A673 (cell line): ENCODE measurements at regions not wholly inside any gene's neighbourhood (a gene's known extent, or its start where the extent isn't known, plus 50 kb on each side); places are given as distances from the start of the nearest gene placed in this dataset.

Experiments used
- BruUV-seq: library from RNA; stranded (reverse); fragments of 400-500 nt; replicated peaks from 2 replicates; lab custom pipeline; 2021; lab: Mats Ljungman, UMichigan
- CTCF ChIA-PET: fragments of 300-600 bp; sonication (Branson Sonifier 250); formaldehyde crosslinking; loops from one replicate; lab custom pipeline; 2022; ENCODE audit warnings: antibody characterized with exemption; lab: Charles Lee
- POLR2A ChIA-PET: fragments of 300-600 bp; sonication (Branson Sonifier 250); formaldehyde crosslinking; loops from one replicate; lab custom pipeline; 2022; ENCODE audit warnings: antibody characterized with exemption; ENCODE audit not compliant: low non-redundant PET; lab: Charles Lee
- DNase-seq: peaks from one replicate; pipeline ENCODE4 v3.0.0-alpha.2; 2015; ENCODE audit warnings: low spot score
- H3K27ac ChIP-seq: fragments of 200-600 bp; sonication (generic); 2 replicates; pipeline ENCODE4 v1.5.1; 2016; ENCODE audit warnings: mixed run types, low read depth, mild to moderate bottlenecking, mixed read lengths, antibody characterized with exemption, low read length; ENCODE audit not compliant: poor library complexity, severe bottlenecking
- H3K27me3 ChIP-seq: fragments of 200-600 bp; sonication (generic); replicated peaks from 2 replicates; pipeline ENCODE4 v1.6.1; 2017; ENCODE audit warnings: mixed run types, low read depth, mild to moderate bottlenecking, mixed read lengths, antibody characterized with exemption, low read length; ENCODE audit not compliant: insufficient read depth, poor library complexity
- H3K36me3 ChIP-seq: fragments of 200-600 bp; sonication (generic); 2 replicates; pipeline ENCODE4 v1.6.1; 2016; ENCODE audit warnings: mixed run types, mild to moderate bottlenecking, mixed read lengths, antibody characterized with exemption, low read length; ENCODE audit not compliant: insufficient read depth, poor library complexity, severe bottlenecking
- H3K4me1 ChIP-seq: fragments of 200-600 bp; sonication (generic); 2 replicates; pipeline ENCODE4 v1.6.1; 2017; ENCODE audit warnings: mixed run types, mild to moderate bottlenecking, mixed read lengths, antibody characterized with exemption, low read length; ENCODE audit not compliant: insufficient read depth, poor library complexity, severe bottlenecking
- H3K4me3 ChIP-seq: fragments of 200-600 bp; sonication (generic); 2 replicates; pipeline ENCODE4 v1.5.1; 2016; ENCODE audit warnings: low read depth, mixed run types, mild to moderate bottlenecking, mixed read lengths, low read length; ENCODE audit not compliant: poor library complexity, severe bottlenecking
- H3K9me3 ChIP-seq: fragments of 200-600 bp; sonication (generic); 2 replicates; pipeline ENCODE4 v1.6.1; 2016; ENCODE audit warnings: mixed run types, low read depth, mild to moderate bottlenecking, mixed read lengths, antibody characterized with exemption, low read length; ENCODE audit not compliant: poor library complexity, severe bottlenecking
- CTCF ChIP-seq: fragments of 300-800, 200-600 bp; sonication (generic); conservative IDR thresholded peaks from 2 replicates; pipeline ENCODE4 v1.5.1; 2017; ENCODE audit warnings: low read depth, mild to moderate bottlenecking, antibody characterized with exemption, low read length, moderate library complexity, mixed read lengths
- EZH2 ChIP-seq: fragments of 200-600 bp; sonication (generic); IDR thresholded peaks from 2 replicates; pipeline ENCODE4 v1.6.1; 2017; ENCODE audit warnings: borderline replicate concordance, low read depth, mild to moderate bottlenecking, mixed read lengths, antibody characterized with exemption, low read length; ENCODE audit not compliant: poor library complexity, severe bottlenecking
- intact Hi-C: fragments of 100-400 bp; cut with micrococcal nuclease; formaldehyde crosslinking; loops from one replicate; pipeline ENCODE4 v1.10.0; 2022; ENCODE audit not compliant: unreplicated experiment

- no peak for DNase-seq
- Histone ChIP-seq H3K36me3 (no peaks in the 10 kb centered on the region), H3K27ac (no peak overlapping the region), H3K27me3 (no peaks in the 10 kb centered on the region), H3K4me3 (no peak overlapping the region), H3K4me1 (no peaks in the 10 kb centered on the region), H3K9me3 (peaks cover 5% of the 10 kb centered on the region)
- BruUV-seq = no TSS peak
- no peak for TF ChIP-seq EZH2
- no peak for TF ChIP-seq CTCF
- ChIA-PET CTCF (no interaction called here), POLR2A (no interaction called here)
- intact Hi-C loops = no loop called here
These were observed 262.0 kb upstream of the PREP start for GRCh38 chr6:105664931-105665330.

GRCh38 chr6:105651969-105652368 lies 249.1 kb upstream of the PREP start:
- DNase-seq = no peak
- BruUV-seq = no TSS peak
- Histone ChIP-seq H3K27me3 (no peaks in the 10 kb centered on the region), H3K4me1 (no peaks in the 10 kb centered on the region), H3K4me3 (no peak overlapping the region), H3K27ac (no peak overlapping the region), H3K9me3 (no peaks in the 10 kb centered on the region), H3K36me3 (no peaks in the 10 kb centered on the region)
- TF ChIP-seq CTCF (no peak), EZH2 (no peak)
- ChIA-PET CTCF (no interaction called here), POLR2A (no interaction called here)
- intact Hi-C loops = no loop called here

GRCh38 chr6:105650347-105650746 lies 247.5 kb upstream of the PREP start:
- intact Hi-C loops = no loop called here
- H3K27ac ChIP-seq = no peak overlapping the region
- no peaks in the 10 kb centered on the region for H3K36me3 ChIP-seq
- H3K4me1 ChIP-seq = no peaks in the 10 kb centered on the region
- no peaks in the 10 kb centered on the region for H3K27me3 ChIP-seq
- BruUV-seq = no TSS peak
- POLR2A ChIA-PET = no interaction called here
- TF ChIP-seq EZH2 = no peak
- TF ChIP-seq CTCF = no peak
- no peak overlapping the region for H3K4me3 ChIP-seq
- no peak for DNase-seq
- CTCF ChIA-PET = no interaction called here
- no peaks in the 10 kb centered on the region for H3K9me3 ChIP-seq
